Panc1 (cell line): ENCODE measurements at regions not wholly inside any gene's neighbourhood (a gene's known extent, or its start where the extent isn't known, plus 50 kb on each side); places are given as distances from the start of the nearest gene placed in this dataset.

Experiments used
- ATAC-seq: fragments of 200-7000 bp; cut with Tn5 transposase; 2 replicates; pipeline ENCODE4 v1.9.1; 2020; ENCODE audit warnings: mild to moderate bottlenecking, moderate library complexity
- BruUV-seq: library from RNA; stranded (reverse); fragments of 400-500 nt; replicated peaks from 2 replicates; lab custom pipeline; 2021; lab: Mats Ljungman, UMichigan
- CTCF ChIA-PET: fragments of 300-600 bp; sonication (Branson Sonifier 250); formaldehyde crosslinking; loops from one replicate; lab custom pipeline; 2022; ENCODE audit warnings: antibody characterized with exemption; lab: Charles Lee
- POLR2A ChIA-PET: fragments of 300-600 bp; sonication (Branson Sonifier 250); formaldehyde crosslinking; loops from one replicate; lab custom pipeline; 2022; ENCODE audit warnings: antibody characterized with exemption; lab: Charles Lee
- DNase-seq: peaks from one replicate; pipeline ENCODE4 v3.0.0-alpha.2; 2010; ENCODE audit warnings: low read depth, low spot score
- H3K27ac ChIP-seq: 2 replicates; pipeline ENCODE4 v1.5.1; 2011; ENCODE audit warnings: mild to moderate bottlenecking, low read length, inconsistent platforms
- H3K27me3 ChIP-seq: fragments of 200-500 bp; sonication (Bioruptor generic); 2 replicates; pipeline ENCODE4 v1.6.0; 2014; ENCODE audit warnings: low read length, inconsistent platforms; ENCODE audit not compliant: control insufficient read depth, insufficient read depth
- H3K36me3 ChIP-seq: fragments of 200-500 bp; sonication (Bioruptor generic); 2 replicates; pipeline ENCODE4 v1.5.1; 2014; ENCODE audit warnings: inconsistent platforms, mild to moderate bottlenecking, low read length, moderate library complexity; ENCODE audit not compliant: control insufficient read depth, insufficient read depth
- H3K4me1 ChIP-seq: 2 replicates; pipeline ENCODE4 v1.5.1; 2011; ENCODE audit warnings: inconsistent platforms, mild to moderate bottlenecking, low read length, moderate library complexity; ENCODE audit not compliant: control insufficient read depth, insufficient read depth
- H3K4me3 ChIP-seq, 2 experiments: 2 replicates each; pipeline ENCODE4 v1.5.1; 2011 to 2012; ENCODE audit warnings: low read depth in 2 of 2, low read length in 2 of 2, mild to moderate bottlenecking in 2 of 2, inconsistent platforms in 1 of 2, moderate library complexity in 1 of 2
- H3K9me3 ChIP-seq: fragments of 200-500 bp; sonication (Bioruptor generic); 2 replicates; pipeline ENCODE4 v1.5.1; 2014; ENCODE audit warnings: low read depth, mild to moderate bottlenecking, inconsistent platforms, low read length, moderate library complexity; ENCODE audit not compliant: control insufficient read depth, insufficient read depth
- CTCF ChIP-seq: fragments of 450-650 bp; IDR thresholded peaks from 2 replicates; pipeline ENCODE4 v1.5.1; 2017; ENCODE audit warnings: mild to moderate bottlenecking
- POLR2AphosphoS5 ChIP-seq: IDR thresholded peaks from 2 replicates; pipeline ENCODE4 v1.6.1; 2012; ENCODE audit warnings: mild to moderate bottlenecking, low read depth, low read length, moderate library complexity
- REST ChIP-seq, 2 experiments: IDR thresholded peaks; 2 replicates each; pipeline ENCODE4 v1.6.1; 2011 to 2012; ENCODE audit warnings: low read depth in 2 of 2, control low read depth in 1 of 2, low read length in 1 of 2, mild to moderate bottlenecking in 1 of 2, moderate library complexity in 1 of 2; ENCODE audit not compliant: insufficient read depth in 1 of 2
- SIN3A ChIP-seq: IDR thresholded peaks from 2 replicates; pipeline ENCODE4 v1.6.1; 2012; ENCODE audit warnings: low read depth, mild to moderate bottlenecking, low read length, moderate library complexity, borderline replicate concordance; ENCODE audit not compliant: insufficient read depth
- TCF7L2 ChIP-seq: IDR thresholded peaks from 2 replicates; pipeline ENCODE4 v1.6.1; 2011; ENCODE audit warnings: mild to moderate bottlenecking, low read depth, low read length, inconsistent platforms
- in situ Hi-C: cut with HindIII; loops from 2 replicates; pipeline ENCODE4 v1.10.0; 2016; ENCODE audit warnings: low sequenced_read_pairs, low pct_unique_long_range_greater_than_20kb
- intact Hi-C: fragments of 100-400 bp; cut with micrococcal nuclease; formaldehyde crosslinking; loops from one replicate; pipeline ENCODE4 v1.10.0; 2022; ENCODE audit not compliant: unreplicated experiment

GRCh38 chr3:31349001-31349748, 183.6 kb upstream of the STT3B start:
- H3K9me3 ChIP-seq = no peaks in the 10 kb centered on the region
- no peaks in the 10 kb centered on the region for H3K4me1 ChIP-seq
- ATAC-seq = no peak
- BruUV-seq = no TSS peak
- ChIA-PET POLR2A (no interaction called here), CTCF (no interaction called here)
- H3K36me3 ChIP-seq = no peaks in the 10 kb centered on the region
- no peaks in the 10 kb centered on the region for H3K27me3 ChIP-seq
- no peak for TF ChIP-seq SIN3A
- TF ChIP-seq POLR2AphosphoS5 = no peak
- TF ChIP-seq TCF7L2 = no peak
- no peak for TF ChIP-seq CTCF
- H3K27ac ChIP-seq = no peak overlapping the region
- intact Hi-C loops = no loop called here
- no peak for DNase-seq
- H3K4me3 ChIP-seq = no peak overlapping the region
- in situ Hi-C loops = no loop called here

- TF ChIP-seq SIN3A = no peak
- TF ChIP-seq TCF7L2 = no peak
- TF ChIP-seq REST (IDR thresholded peaks at IDR 0.05; ENCODE audit: insufficient read depth in 1 of 2, low read depth in 2 of 2, low read length in 1 of 2) = no peak
- TF ChIP-seq CTCF = no peak
- no peak for TF ChIP-seq POLR2AphosphoS5
- no peak for ATAC-seq
- no peak for DNase-seq
- H3K27me3 ChIP-seq = no peaks in the 10 kb centered on the region
- no peak overlapping the region for H3K4me3 ChIP-seq
- intact Hi-C loops (no loop called here), in situ Hi-C loops (no loop called here)
- no peak overlapping the region for H3K27ac ChIP-seq
- H3K9me3 ChIP-seq = no peaks in the 10 kb centered on the region
- POLR2A ChIA-PET = no interaction called here
- CTCF ChIA-PET = no interaction called here
- no TSS peak for BruUV-seq
- H3K36me3 ChIP-seq = no peaks in the 10 kb centered on the region
- no peaks in the 10 kb centered on the region for H3K4me1 ChIP-seq
Measured at GRCh38 chr3:31350307-31350706, 182.4 kb upstream of the STT3B start.
